IPS DF 6.9 (cell line): ENCODE measurements at regions not wholly inside any gene's neighbourhood (a gene's known extent, or its start where the extent isn't known, plus 50 kb on each side); places are given as distances from the start of the nearest gene placed in this dataset.

Source experiments
- DNase-seq: peaks from one replicate; pipeline ENCODE4 v3.0.0-alpha.2; 2013; ENCODE audit warnings: low read depth, low spot score
- H3K27ac ChIP-seq: one replicate; pipeline ENCODE4 v1.5.1; 2013; ENCODE audit warnings: low read length, control low read depth
- H3K27me3 ChIP-seq: 2 replicates; pipeline ENCODE4 v1.6.1; 2013; ENCODE audit warnings: mild to moderate bottlenecking, low read length; ENCODE audit not compliant: control insufficient read depth, insufficient read depth
- H3K36me3 ChIP-seq: 2 replicates; pipeline ENCODE4 v1.6.1; 2013; ENCODE audit warnings: low read length; ENCODE audit not compliant: control insufficient read depth, insufficient read depth
- H3K4me1 ChIP-seq: 2 replicates; pipeline ENCODE4 v1.6.1; 2013; ENCODE audit warnings: low read length; ENCODE audit not compliant: control insufficient read depth, insufficient read depth
- H3K4me3 ChIP-seq: 2 replicates; pipeline ENCODE4 v1.5.1; 2013; ENCODE audit warnings: mild to moderate bottlenecking, low read length
- H3K9me3 ChIP-seq: 2 replicates; pipeline ENCODE4 v1.6.1; 2013; ENCODE audit warnings: low read length, inconsistent platforms; ENCODE audit not compliant: control insufficient read depth, insufficient read depth
- WGBS: extraction: QIAGEN DNeasy Blood & Tissue Kit; methylation state at CpG from one replicate; pipeline ENCODE4 v1.1.7; 2013; ENCODE audit warnings: mixed read lengths, missing lambda C conversion rate; ENCODE audit not compliant: insufficient read length, insufficient coverage; 5-methylcytosine and 5-hydroxymethylcytosine counted together

GRCh38 chr6:18985996-18986395 lies 598.8 kb downstream of the RNF144B start:
- WGBS, result no CpG with 5 or more reads among the region's 2 CpGs
- H3K27ac ChIP-seq, result no peak overlapping the region
- H3K4me3 ChIP-seq, result no peak overlapping the region
- no peak for DNase-seq
- H3K27me3 ChIP-seq, result no peaks in the 10 kb centered on the region
- H3K9me3 ChIP-seq, result no peaks in the 10 kb centered on the region
- no peaks in the 10 kb centered on the region for H3K36me3 ChIP-seq
- H3K4me1 ChIP-seq, result peaks cover 2% of the 10 kb centered on the region; the same call in 1 of the 2 replicates

- DNase-seq, result no peak
- WGBS, result no CpG with 5 or more reads among the region's 3 CpGs
These were observed 601.5 kb downstream of the RNF144B start for GRCh38 chr6:18988636-18989035.

DNA sequence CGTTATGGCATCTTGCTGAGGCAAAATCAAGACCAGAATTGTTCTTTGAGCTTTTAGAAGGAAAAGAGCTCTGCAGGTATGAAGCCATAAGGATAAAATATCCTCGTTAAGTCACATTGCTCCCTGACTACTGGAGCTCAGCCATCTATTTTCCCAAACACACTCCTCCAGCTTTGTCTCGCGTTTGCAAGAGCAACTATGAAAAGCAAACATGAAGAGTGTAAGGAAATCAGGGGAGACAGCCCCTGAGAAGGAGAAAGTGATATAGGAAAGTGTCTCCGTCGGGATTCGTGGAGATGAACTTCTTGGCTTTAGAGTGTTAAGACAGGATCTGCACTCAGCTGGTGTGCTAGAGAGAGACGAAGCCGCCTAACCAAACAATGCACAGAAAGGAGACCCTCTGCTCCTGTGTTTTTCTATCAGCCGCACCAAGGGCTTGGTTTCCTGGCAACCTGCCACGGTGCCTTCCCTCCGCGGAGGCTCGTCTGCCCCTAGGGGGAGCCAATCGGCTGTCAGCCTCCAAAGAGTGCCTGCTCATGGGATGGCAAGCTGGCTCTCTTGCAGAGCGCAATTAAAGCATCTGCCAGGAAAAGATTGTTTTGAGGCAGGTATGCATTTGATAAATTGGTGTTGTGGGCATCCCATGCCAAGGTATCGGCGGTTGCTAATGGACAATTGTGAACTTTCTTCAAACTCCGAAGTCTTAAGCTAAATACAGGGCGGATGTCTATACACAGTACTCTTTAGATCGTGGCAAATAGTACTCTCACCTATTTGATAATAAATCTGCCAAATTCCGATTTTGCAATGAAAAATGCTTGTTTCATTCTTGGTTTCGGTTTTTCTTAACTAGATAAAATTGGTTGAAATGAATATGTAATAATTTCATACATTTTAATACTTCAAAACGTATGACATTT lies 603.2 kb downstream of the RNF144B start:
- H3K27ac ChIP-seq, result no peak overlapping the region
- peak; percentile 79 for DNase-seq

More at GRCh38 chr6:18988636-18989035, 601.5 kb downstream of the RNF144B start:
- Histone ChIP-seq H3K4me3 (no peak overlapping the region), H3K36me3 (no peaks in the 10 kb centered on the region), H3K4me1 (peaks cover 3% of the 10 kb centered on the region; the same call in 1 of the 2 replicates), H3K27me3 (no peaks in the 10 kb centered on the region), H3K9me3 (no peaks in the 10 kb centered on the region), H3K27ac (no peak overlapping the region)

GRCh38 chr6:18997375-18997826 lies 610.3 kb downstream of the RNF144B start:
- WGBS, result no CpG with 5 or more reads among the region's 2 CpGs
- Histone ChIP-seq H3K27ac (no peak overlapping the region), H3K27me3 (no peaks in the 10 kb centered on the region), H3K9me3 (no peaks in the 10 kb centered on the region), H3K4me3 (no peak overlapping the region), H3K36me3 (no peaks in the 10 kb centered on the region), H3K4me1 (no peaks in the 10 kb centered on the region)
- peak; percentile 18 for DNase-seq

More for the DNA sequence above, 603.2 kb downstream of the RNF144B start:
- whole genome bisulfite sequencing, result no CpG with 5 or more reads among the region's 24 CpGs
- no peak overlapping the region for H3K4me3 ChIP-seq
- H3K4me1 ChIP-seq, result peaks cover 3% of the 10 kb centered on the region; the same call in 1 of the 2 replicates
- no peaks in the 10 kb centered on the region for H3K27me3 ChIP-seq
- H3K9me3 ChIP-seq, result no peaks in the 10 kb centered on the region
- H3K36me3 ChIP-seq, result no peaks in the 10 kb centered on the region

DNA sequence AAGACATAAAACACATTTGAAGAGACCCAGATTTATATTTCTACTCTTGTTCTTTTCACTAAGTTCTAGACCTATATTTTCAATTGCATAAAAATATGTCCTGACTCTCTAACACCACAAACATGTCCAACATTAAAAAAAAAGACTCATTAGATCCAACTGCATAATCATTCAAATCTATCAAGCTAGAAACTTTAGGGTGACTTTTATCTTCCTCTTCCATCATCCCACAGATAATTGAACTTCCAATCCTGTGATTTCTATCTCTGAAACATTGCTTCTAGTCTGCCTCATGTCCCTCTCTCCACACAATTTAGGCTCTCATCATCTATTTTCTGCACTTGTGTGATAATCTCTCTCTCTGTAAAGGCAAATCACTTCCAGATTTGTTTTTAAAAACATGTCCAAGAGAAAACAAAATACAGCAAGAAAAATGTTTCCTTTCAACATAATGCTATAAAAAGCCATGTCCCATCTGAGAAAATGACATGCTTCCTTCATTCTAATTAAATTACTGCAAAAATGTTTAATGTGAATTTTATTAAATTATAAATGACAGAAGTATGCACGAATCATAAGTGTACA lies 615.9 kb downstream of the RNF144B start:
- no peak for DNase-seq
- Histone ChIP-seq H3K36me3 (no peaks in the 10 kb centered on the region), H3K4me1 (no peaks in the 10 kb centered on the region), H3K27ac (no peak overlapping the region), H3K27me3 (no peaks in the 10 kb centered on the region), H3K9me3 (no peaks in the 10 kb centered on the region), H3K4me3 (no peak overlapping the region)
- WGBS, result no CpG with 5 or more reads among the region's 1 CpG

GRCh38 chr6:19004176-19004575 lies 617.0 kb downstream of the RNF144B start:
- 100% methylated on average over 1 of the region's 4 CpGs for WGBS

GRCh38 chr6:19009769-19010168 lies 622.6 kb downstream of the RNF144B start:
- Histone ChIP-seq H3K27ac (no peak overlapping the region), H3K9me3 (no peaks in the 10 kb centered on the region), H3K4me1 (no peaks in the 10 kb centered on the region), H3K4me3 (no peak overlapping the region), H3K36me3 (no peaks in the 10 kb centered on the region), H3K27me3 (no peaks in the 10 kb centered on the region)
- WGBS, result no CpG with 5 or more reads among the region's 3 CpGs
- DNase-seq, result no peak

More at GRCh38 chr6:19004176-19004575, 617.0 kb downstream of the RNF144B start:
- no peaks in the 10 kb centered on the region for H3K9me3 ChIP-seq
- no peaks in the 10 kb centered on the region for H3K27me3 ChIP-seq
- H3K36me3 ChIP-seq, result no peaks in the 10 kb centered on the region
- no peaks in the 10 kb centered on the region for H3K4me1 ChIP-seq
- H3K27ac ChIP-seq, result no peak overlapping the region
- H3K4me3 ChIP-seq, result no peak overlapping the region
- no peak for DNase-seq

DNA sequence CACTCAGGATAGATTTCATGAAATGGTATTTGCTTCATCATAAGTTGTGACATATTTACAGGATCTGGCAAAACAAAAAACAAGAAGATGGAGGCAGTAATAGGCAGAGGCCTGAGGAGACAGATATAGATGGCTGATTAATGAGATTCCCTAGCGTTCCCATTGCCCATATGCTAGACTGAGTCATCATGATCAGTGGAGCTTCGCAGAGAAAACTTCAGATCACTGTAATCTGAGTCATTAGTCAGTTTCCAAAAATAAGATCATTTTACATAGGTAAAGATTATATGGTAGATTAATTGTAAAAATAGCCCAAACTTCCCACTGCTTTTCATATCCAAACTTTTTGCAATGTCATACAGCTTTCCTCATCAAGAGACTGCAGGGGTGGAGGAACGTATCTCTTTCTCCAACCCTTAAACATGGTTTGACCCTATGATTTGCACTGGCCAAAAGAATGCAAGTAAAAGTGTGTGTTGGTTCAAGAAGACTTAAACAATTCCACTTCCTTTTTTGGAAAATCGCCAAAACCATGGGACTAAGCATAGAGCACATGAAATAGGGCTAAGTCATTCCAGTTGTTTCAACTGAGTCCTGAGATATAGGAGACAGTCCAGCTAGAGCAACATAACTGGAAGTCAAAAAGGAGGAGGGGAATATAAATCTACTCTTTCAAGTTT lies 626.0 kb downstream of the RNF144B start:
- no peak overlapping the region for H3K4me3 ChIP-seq
- no peaks in the 10 kb centered on the region for H3K4me1 ChIP-seq
- no peak overlapping the region for H3K27ac ChIP-seq
- no CpG with 5 or more reads among the region's 4 CpGs for WGBS
- DNase-seq, result no peak
- no peaks in the 10 kb centered on the region for H3K9me3 ChIP-seq
- no peaks in the 10 kb centered on the region for H3K27me3 ChIP-seq
- H3K36me3 ChIP-seq, result no peaks in the 10 kb centered on the region

DNA sequence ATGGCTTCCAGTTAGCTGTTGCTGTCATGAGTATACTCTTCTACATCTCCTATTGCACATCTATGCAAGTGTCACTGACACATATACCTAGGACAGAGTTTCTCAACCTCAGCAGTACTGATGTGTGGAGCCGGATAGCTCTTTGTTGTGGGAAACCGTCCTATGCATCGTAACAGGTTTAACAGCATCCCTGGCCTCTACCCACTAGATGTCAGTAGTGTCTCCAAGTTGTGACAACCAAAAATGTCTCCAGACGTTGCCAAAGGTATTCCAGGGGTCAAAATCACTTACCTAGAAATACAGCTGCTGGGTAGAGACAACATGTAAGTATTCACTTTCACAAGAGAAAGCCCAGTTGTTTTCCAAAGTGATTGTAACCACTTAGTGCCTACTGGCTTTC lies 637.6 kb downstream of the RNF144B start:
- peak; percentile 37 for DNase-seq
- H3K27me3 ChIP-seq, result no peaks in the 10 kb centered on the region
- WGBS, result no CpG with 5 or more reads among the region's 4 CpGs
- H3K4me1 ChIP-seq, result no peaks in the 10 kb centered on the region
- H3K4me3 ChIP-seq, result no peak overlapping the region
- H3K27ac ChIP-seq, result no peak overlapping the region
- no peaks in the 10 kb centered on the region for H3K36me3 ChIP-seq
- no peaks in the 10 kb centered on the region for H3K9me3 ChIP-seq

DNA sequence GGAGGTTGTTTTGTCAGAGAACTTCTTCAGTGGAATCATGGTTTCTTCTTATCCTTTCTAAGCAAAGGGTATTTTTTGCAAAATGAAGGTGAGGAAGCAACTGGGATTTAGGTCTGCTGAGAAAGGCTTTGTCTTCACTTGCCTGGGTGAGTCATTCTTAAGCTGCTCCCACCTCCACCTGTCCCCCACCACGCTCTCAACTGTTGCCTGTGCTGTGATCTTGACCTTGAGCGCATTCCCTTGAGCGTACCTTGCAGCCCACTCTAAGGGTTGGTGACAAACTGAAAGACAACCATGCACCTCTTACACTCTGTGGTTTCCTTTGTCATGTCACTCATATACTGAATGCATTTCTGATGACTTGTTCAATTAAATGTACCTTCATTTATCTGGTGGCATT lies 641.1 kb downstream of the RNF144B start:
- WGBS, result no CpG with 5 or more reads among the region's 3 CpGs

More for the DNA sequence above, 641.1 kb downstream of the RNF144B start:
- no peak overlapping the region for H3K4me3 ChIP-seq
- H3K4me1 ChIP-seq, result no peaks in the 10 kb centered on the region
- H3K27me3 ChIP-seq, result no peaks in the 10 kb centered on the region
- no peak overlapping the region for H3K27ac ChIP-seq
- no peaks in the 10 kb centered on the region for H3K36me3 ChIP-seq
- DNase-seq, result no peak
- no peaks in the 10 kb centered on the region for H3K9me3 ChIP-seq
